HUES48 (cell line): ENCODE measurements at regions not wholly inside any gene's neighbourhood (a gene's known extent, or its start where the extent isn't known, plus 50 kb on each side); places are given as distances from the start of the nearest gene placed in this dataset.

Experiments used
- H3K27ac ChIP-seq: one replicate; pipeline ENCODE4 v1.7.0; 2013; ENCODE audit warnings: low read depth, low read length, inconsistent platforms
- H3K27me3 ChIP-seq: 2 replicates; pipeline ENCODE4 v1.6.1; 2013; ENCODE audit warnings: mild to moderate bottlenecking, low read length; ENCODE audit not compliant: control insufficient read depth, insufficient read depth
- H3K36me3 ChIP-seq: 2 replicates; pipeline ENCODE4 v1.6.1; 2013; ENCODE audit warnings: low read length; ENCODE audit not compliant: control insufficient read depth, insufficient read depth
- H3K4me1 ChIP-seq: 2 replicates; pipeline ENCODE4 v1.6.1; 2013; ENCODE audit warnings: mild to moderate bottlenecking, low read length; ENCODE audit not compliant: control insufficient read depth, insufficient read depth
- H3K4me3 ChIP-seq: 2 replicates; pipeline ENCODE4 v1.5.1; 2013; ENCODE audit warnings: mild to moderate bottlenecking, low read depth, low read length
- H3K9ac ChIP-seq: 2 replicates; pipeline ENCODE4 v1.6.1; 2013; ENCODE audit warnings: mild to moderate bottlenecking, low read depth, low read length, moderate library complexity
- H3K9me3 ChIP-seq: 2 replicates; pipeline ENCODE4 v1.6.1; 2013; ENCODE audit warnings: low read length; ENCODE audit not compliant: control insufficient read depth, insufficient read depth

DNA sequence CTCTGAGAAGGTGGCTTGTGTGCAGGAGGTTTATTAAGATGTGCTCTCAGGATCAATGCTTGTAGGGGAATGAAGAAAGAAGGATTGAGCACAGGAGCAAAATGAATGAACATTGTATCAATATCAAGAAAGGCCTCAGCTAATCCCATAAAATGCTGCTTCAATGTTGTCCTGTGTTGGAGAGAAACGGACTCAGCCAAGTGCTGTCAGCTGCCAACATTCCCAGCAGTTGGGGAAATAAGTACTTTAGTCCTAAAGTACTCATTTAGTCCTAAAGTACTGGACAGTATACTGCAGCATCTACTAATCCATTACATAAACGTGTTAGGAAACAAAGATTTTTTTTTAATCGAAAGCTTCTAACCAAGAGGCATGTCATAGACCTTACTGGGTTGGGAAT is 255.9 kb downstream of the SEC23A start:
- Histone ChIP-seq H3K36me3 (no peaks in the 10 kb centered on the region), H3K27ac (no peak overlapping the region), H3K4me3 (no peak overlapping the region), H3K27me3 (no peaks in the 10 kb centered on the region), H3K9ac (no peak overlapping the region), H3K4me1 (no peaks in the 10 kb centered on the region), H3K9me3 (no peaks in the 10 kb centered on the region)

- no peak overlapping the region for H3K4me3 ChIP-seq
- no peaks in the 10 kb centered on the region for H3K36me3 ChIP-seq
- H3K27me3 ChIP-seq: no peaks in the 10 kb centered on the region
- H3K9ac ChIP-seq: no peak overlapping the region
- H3K9me3 ChIP-seq: no peaks in the 10 kb centered on the region
- H3K4me1 ChIP-seq: no peaks in the 10 kb centered on the region
- no peak overlapping the region for H3K27ac ChIP-seq
Observed at GRCh38 chr14:38839694-38840365, 263.2 kb downstream of the SEC23A start.

GRCh38 chr14:38838979-38839323 is 264.1 kb downstream of the SEC23A start:
- Histone ChIP-seq H3K4me1 (no peaks in the 10 kb centered on the region), H3K36me3 (no peaks in the 10 kb centered on the region), H3K27me3 (no peaks in the 10 kb centered on the region), H3K27ac (no peak overlapping the region), H3K9me3 (no peaks in the 10 kb centered on the region), H3K9ac (no peak overlapping the region), H3K4me3 (no peak overlapping the region)

DNA sequence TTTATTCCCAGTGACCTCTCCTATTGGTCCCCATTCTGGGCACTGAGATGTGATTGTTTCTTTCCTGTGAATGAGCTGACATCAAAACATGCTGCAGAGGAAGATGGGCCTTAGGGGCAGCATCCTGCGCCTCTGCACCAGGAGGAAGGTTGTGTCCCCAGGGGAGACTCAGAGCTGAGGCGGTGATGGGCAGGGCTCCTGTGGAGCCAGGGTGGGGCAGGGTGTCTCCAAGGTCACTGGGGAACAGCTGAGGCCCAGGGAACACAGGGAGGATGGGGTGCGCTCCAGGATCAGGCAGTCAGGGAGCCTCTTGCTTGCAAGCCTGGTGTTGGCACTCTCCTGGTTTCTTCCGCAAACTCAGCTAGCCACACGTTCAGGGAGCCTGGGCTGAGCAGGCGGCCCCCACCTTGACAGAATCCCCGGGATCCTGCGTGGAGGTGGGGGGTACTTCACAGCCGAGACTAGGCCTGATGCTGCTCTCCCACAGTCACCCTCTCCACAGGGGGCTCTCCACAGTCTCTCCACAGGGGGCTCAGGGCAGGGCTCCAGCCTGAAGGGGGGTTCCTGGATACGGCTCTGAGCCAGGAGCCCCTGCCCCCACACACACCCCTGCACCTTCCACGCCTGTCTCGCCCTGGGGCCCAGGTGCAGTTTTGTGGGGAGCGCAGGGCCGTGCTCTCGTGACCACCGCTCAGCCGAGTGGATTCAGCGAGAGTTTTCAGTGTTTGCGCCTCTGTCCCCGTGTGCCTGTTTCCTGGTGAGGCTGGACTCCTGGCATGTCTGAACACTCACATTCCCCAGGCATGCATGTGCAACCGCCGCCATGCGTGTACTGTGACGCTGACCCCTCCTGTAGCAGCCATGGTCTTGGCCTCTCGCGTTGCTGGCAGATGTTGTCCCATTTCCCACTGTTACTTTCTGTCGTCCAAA is 264.7 kb downstream of the SEC23A start:
- no peaks in the 10 kb centered on the region for H3K27me3 ChIP-seq
- no peaks in the 10 kb centered on the region for H3K36me3 ChIP-seq
- no peaks in the 10 kb centered on the region for H3K4me1 ChIP-seq
- no peak overlapping the region for H3K4me3 ChIP-seq
- H3K27ac ChIP-seq: no peak overlapping the region
- H3K9ac ChIP-seq: no peak overlapping the region
- no peaks in the 10 kb centered on the region for H3K9me3 ChIP-seq

DNA sequence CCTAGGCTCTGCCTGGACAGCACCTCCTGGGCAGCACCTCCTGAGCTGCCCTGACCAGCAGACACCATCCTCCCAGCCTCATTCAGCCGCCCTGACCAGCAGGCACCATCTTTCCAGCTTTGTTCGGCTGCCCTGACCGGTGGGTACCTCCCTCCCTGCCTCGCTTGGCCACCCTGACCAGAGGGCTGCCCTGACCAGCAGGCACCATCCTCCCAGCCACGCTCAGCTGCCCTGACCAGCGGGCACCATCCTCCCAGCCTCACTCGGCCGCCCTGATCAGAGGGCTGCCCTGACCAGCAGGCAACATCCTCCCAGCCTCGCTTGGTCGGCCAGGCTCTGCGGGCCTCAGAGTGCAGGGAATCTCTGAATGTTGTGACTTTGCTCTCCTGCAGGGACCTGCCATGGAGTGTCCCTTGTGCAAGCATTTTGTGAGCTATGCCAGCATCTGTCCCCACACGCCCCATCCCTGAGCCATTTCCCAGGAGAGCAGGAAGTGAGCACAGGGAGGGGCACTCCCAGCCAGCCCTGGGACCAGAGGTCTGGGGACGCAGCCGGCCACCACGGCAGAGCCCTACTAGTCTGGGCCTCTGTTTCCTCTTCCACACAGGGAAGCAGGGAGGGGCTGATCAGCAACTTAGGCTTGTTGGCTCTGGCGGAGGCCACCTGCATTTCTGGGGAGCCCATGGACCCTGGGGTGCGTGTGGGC is 265.5 kb downstream of the SEC23A start:
- H3K9ac ChIP-seq: no peak overlapping the region
- no peaks in the 10 kb centered on the region for H3K36me3 ChIP-seq
- H3K27ac ChIP-seq: no peak overlapping the region
- no peaks in the 10 kb centered on the region for H3K27me3 ChIP-seq
- H3K9me3 ChIP-seq: no peaks in the 10 kb centered on the region
- no peak overlapping the region for H3K4me3 ChIP-seq
- no peaks in the 10 kb centered on the region for H3K4me1 ChIP-seq

DNA sequence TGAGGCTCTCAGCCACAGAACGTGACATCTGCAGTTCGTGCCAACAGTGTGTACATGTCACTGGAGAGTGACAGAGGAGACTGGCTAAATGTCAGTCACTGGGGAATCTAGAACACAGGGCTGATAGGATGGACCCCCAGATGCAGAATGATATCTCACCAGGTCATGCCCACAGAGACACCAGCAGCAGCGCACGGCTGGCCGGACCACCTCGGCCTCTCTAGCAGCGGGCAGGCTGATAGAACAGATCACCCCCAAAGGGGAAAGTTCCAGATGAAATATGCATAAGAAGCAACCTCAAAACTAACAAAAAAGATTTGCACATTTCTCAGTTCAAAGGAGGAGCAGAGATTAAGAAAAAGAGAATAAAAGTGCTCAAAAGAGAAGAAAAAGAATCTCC is 266.5 kb downstream of the SEC23A start:
- H3K27ac ChIP-seq: no peak overlapping the region
- H3K4me3 ChIP-seq: no peak overlapping the region
- H3K27me3 ChIP-seq: no peaks in the 10 kb centered on the region
- no peaks in the 10 kb centered on the region for H3K4me1 ChIP-seq
- H3K36me3 ChIP-seq: no peaks in the 10 kb centered on the region
- H3K9ac ChIP-seq: no peak overlapping the region
- no peaks in the 10 kb centered on the region for H3K9me3 ChIP-seq

DNA sequence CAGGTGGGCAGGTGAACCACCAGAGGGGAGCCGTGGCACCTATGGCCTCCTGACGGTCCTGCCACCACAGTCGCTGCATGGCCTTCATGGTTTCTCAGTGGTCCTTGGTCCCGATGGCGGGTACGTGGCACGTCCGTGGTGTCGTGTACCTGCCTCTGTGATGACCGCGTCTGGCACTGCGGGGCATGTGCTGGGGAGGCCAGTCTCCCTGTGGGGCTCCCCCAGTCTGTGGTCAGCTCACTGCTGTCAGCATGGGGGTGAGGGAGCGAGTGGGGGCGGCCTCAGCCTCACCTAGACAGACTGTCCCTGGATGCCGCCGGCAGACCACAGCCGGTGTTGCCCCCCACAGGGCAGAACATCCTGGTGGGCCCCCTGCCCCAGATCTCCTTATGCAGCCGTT is 267.2 kb downstream of the SEC23A start:
- no peak overlapping the region for H3K9ac ChIP-seq
- no peaks in the 10 kb centered on the region for H3K27me3 ChIP-seq
- no peak overlapping the region for H3K27ac ChIP-seq
- H3K36me3 ChIP-seq: no peaks in the 10 kb centered on the region
- H3K9me3 ChIP-seq: no peaks in the 10 kb centered on the region
- no peaks in the 10 kb centered on the region for H3K4me1 ChIP-seq
- no peak overlapping the region for H3K4me3 ChIP-seq

DNA sequence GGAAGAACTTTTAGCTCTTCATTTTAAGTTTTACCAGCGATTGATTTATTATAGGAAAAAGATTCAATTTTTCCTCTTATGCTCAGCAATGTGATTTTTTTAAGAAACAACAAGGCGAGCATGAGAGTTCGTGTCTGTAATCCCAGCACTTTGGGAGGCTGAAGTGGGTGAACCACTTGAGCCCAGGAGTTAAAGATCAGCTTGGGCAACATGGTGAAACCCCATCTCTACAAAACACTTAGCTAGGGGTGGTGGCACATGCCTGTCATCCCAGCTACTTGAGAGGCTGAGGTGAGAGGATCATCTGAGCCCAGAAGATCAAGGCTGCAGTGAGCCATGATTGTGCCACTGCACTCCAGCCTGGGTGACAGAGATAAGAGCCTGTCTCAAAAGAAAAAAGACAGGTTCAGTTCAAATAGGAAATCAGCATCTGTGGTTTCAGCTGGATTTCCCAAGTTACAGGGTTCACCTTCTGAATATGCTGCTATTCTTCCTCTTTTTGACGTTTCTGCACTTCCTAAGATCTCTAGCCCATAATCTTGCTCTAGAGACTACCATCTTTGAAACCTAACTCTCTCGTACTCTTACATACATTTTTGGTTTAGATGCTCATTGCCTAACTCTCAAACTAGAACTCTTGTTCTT is 274.7 kb downstream of the SEC23A start:
- H3K36me3 ChIP-seq: no peaks in the 10 kb centered on the region
- no peak overlapping the region for H3K27ac ChIP-seq
- no peaks in the 10 kb centered on the region for H3K4me1 ChIP-seq
- H3K9me3 ChIP-seq: no peaks in the 10 kb centered on the region
- no peak overlapping the region for H3K9ac ChIP-seq
- no peaks in the 10 kb centered on the region for H3K27me3 ChIP-seq
- no peak overlapping the region for H3K4me3 ChIP-seq

DNA sequence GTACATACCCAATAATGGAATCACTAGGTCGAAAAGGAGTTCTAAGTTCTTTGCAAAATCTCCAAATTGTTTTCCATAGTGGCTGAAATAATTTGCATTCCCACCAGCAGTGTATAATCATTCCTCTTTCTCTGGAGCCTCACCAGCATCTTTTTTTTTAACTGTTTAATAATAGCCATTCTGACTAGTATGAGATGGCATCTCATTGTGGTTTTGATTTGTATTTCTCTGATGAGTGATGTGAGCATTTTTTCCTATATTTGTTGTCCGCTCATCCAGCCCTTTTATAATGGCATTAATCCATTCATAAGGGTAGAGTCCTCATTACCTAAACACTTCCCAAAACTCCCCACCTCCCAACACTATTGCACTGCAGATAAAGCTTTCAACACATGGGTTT is 278.3 kb downstream of the SEC23A start:
- H3K9me3 ChIP-seq: peaks cover 7% of the 10 kb centered on the region
- no peaks in the 10 kb centered on the region for H3K4me1 ChIP-seq
- no peak overlapping the region for H3K4me3 ChIP-seq
- no peaks in the 10 kb centered on the region for H3K27me3 ChIP-seq
- H3K9ac ChIP-seq: no peak overlapping the region
- no peak overlapping the region for H3K27ac ChIP-seq
- no peaks in the 10 kb centered on the region for H3K36me3 ChIP-seq

GRCh38 chr14:38818555-38818954 is 284.5 kb downstream of the SEC23A start:
- no peaks in the 10 kb centered on the region for H3K27me3 ChIP-seq
- H3K36me3 ChIP-seq: no peaks in the 10 kb centered on the region
- H3K4me3 ChIP-seq: no peak overlapping the region
- no peak overlapping the region for H3K27ac ChIP-seq
- peaks cover 9% of the 10 kb centered on the region for H3K9me3 ChIP-seq
- no peak overlapping the region for H3K9ac ChIP-seq
- no peaks in the 10 kb centered on the region for H3K4me1 ChIP-seq
